AG09309 (cell line): ENCODE measurements at regions not wholly inside any gene's neighbourhood (a gene's known extent, or its start where the extent isn't known, plus 50 kb on each side); places are given as distances from the start of the nearest gene placed in this dataset.
"Not testable (repeated sequence)": the region's sequence is repeated elsewhere in the genome, so short reads cannot be mapped to it uniquely, and the experiment has no call there.

Experiments used
- DNase-seq: peaks from one replicate; pipeline ENCODE4 v3.0.0-alpha.2; 2010; ENCODE audit warnings: low read depth
- H3K4me3 ChIP-seq: 2 replicates; pipeline ENCODE4 v1.5.1; 2011; ENCODE audit warnings: mild to moderate bottlenecking, low read depth, low read length, moderate library complexity; ENCODE audit not compliant: control insufficient read depth
- CTCF ChIP-seq: IDR thresholded peaks from 2 replicates; pipeline ENCODE4 v1.5.1; 2011; ENCODE audit warnings: mild to moderate bottlenecking, low read depth, low read length, inconsistent platforms; ENCODE audit not compliant: insufficient read depth, control insufficient read depth; ENCODE audit errors: missing control alignments

GRCh38 chr15:69557707-69558409, 105.2 kb downstream of the RPLP1 start:
- TF ChIP-seq CTCF, result no peak
- no peak overlapping the region for H3K4me3 ChIP-seq
- no peak for DNase-seq

- no peak for DNase-seq
- no peak overlapping the region for H3K4me3 ChIP-seq
- peak; percentile 15 for TF ChIP-seq CTCF
Measured at GRCh38 chr15:69559440-69560190, 107.0 kb downstream of the RPLP1 start.

GRCh38 chr15:69561071-69561784, 108.6 kb downstream of the RPLP1 start:
- DNase-seq, result no peak
- TF ChIP-seq CTCF, result no peak
- H3K4me3 ChIP-seq, result no peak overlapping the region

GRCh38 chr15:69562116-69562515, 109.5 kb downstream of the RPLP1 start:
- H3K4me3 ChIP-seq, result no peak overlapping the region
- DNase-seq, result no peak
- TF ChIP-seq CTCF, result no peak

GRCh38 chr15:69562564-69562963, 109.9 kb downstream of the RPLP1 start:
- no peak for DNase-seq
- no peak overlapping the region for H3K4me3 ChIP-seq
- TF ChIP-seq CTCF, result no peak

GRCh38 chr15:69565066-69565655, 112.5 kb downstream of the RPLP1 start:
- DNase-seq, result no peak
- no peak for TF ChIP-seq CTCF
- H3K4me3 ChIP-seq, result no peak overlapping the region

GRCh38 chr15:69567238-69567760, 114.7 kb downstream of the RPLP1 start:
- not testable (repeated sequence) for H3K4me3 ChIP-seq, DNase-seq
